ENCODE measurements at regions not wholly inside any gene's neighbourhood (a gene's known extent, or its start where the extent isn't known, plus 50 kb on each side); places are given as distances from the start of the nearest gene placed in this dataset.

DNA sequence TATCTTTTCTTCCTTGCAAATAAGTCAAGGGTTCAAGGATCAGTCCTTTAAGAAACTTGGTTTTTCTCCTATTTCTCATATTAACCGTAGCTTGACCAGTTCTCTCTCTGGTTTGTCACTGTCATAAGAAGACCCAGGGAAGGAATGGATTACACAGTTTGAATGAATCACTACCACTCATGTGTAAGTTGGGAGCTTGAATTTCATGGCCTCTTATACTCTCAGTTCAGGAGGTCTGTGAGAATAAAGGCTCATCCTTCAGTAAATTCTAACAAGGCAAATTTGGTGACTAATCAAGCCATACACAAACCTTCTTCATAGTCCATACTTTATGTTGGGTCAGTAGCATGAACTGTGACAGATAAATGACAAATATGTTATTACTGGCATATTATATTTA is 323.1 kb upstream of the ACTBL2 start:
- CTCF ChIA-PET = interaction anchor here (0.7 to 2.1 kb wide), 4 partner anchors 9 to 654 kb away, joined by 3 to 9 read pairs (median 4); partner anchors contain the start of gene PLK2
- Histone ChIP-seq H3K4me3 (ENCODE audit: low read depth, low read length) (no peak overlapping the region), H3K36me3 (ENCODE audit: control insufficient read depth, insufficient read depth, low read length) (no peaks in the 10 kb centered on the region), H3K27me3 (ENCODE audit: control insufficient read depth, insufficient read depth, low read length) (no peaks in the 10 kb centered on the region)
- POLR2A ChIA-PET = no interaction called here
- no peak for DNase-seq (ENCODE audit: low read depth)
- TF ChIP-seq, protein P1, sequence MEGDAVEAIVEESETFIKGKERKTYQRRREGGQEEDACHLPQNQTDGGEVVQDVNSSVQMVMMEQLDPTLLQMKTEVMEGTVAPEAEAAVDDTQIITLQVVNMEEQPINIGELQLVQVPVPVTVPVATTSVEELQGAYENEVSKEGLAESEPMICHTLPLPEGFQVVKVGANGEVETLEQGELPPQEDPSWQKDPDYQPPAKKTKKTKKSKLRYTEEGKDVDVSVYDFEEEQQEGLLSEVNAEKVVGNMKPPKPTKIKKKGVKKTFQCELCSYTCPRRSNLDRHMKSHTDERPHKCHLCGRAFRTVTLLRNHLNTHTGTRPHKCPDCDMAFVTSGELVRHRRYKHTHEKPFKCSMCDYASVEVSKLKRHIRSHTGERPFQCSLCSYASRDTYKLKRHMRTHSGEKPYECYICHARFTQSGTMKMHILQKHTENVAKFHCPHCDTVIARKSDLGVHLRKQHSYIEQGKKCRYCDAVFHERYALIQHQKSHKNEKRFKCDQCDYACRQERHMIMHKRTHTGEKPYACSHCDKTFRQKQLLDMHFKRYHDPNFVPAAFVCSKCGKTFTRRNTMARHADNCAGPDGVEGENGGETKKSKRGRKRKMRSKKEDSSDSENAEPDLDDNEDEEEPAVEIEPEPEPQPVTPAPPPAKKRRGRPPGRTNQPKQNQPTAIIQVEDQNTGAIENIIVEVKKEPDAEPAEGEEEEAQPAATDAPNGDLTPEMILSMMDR (IDR thresholded peaks at IDR 0.05; ENCODE audit: insufficient read depth, low read depth, low read length) = no peak

GRCh38 chr5:57805170-57805569 is 322.6 kb upstream of the ACTBL2 start:
- Histone ChIP-seq H3K27me3 (ENCODE audit: control insufficient read depth, insufficient read depth, low read length) (no peaks in the 10 kb centered on the region), H3K36me3 (ENCODE audit: control insufficient read depth, insufficient read depth, low read length) (no peaks in the 10 kb centered on the region), H3K4me3 (ENCODE audit: low read depth, low read length) (no peak overlapping the region)
- no peak for DNase-seq (ENCODE audit: low read depth)
- TF ChIP-seq, protein P1 (IDR thresholded peaks at IDR 0.05; ENCODE audit: insufficient read depth, low read depth, low read length) = no peak
- ChIA-PET CTCF (interaction anchor here (1.0 to 2.1 kb wide), 3 partner anchors 9 to 655 kb away, joined by 3 to 9 read pairs (median 4); partner anchors contain the start of gene PLK2), POLR2A (no interaction called here)

GRCh38 chr5:57804505-57804904 is 321.9 kb upstream of the ACTBL2 start:
- Histone ChIP-seq H3K4me3 (ENCODE audit: low read depth, low read length) (no peak overlapping the region), H3K36me3 (ENCODE audit: control insufficient read depth, insufficient read depth, low read length) (no peaks in the 10 kb centered on the region), H3K27me3 (ENCODE audit: control insufficient read depth, insufficient read depth, low read length) (no peaks in the 10 kb centered on the region)
- ChIA-PET POLR2A (interaction anchor here (1.5 kb wide), 1 partner anchor 12 kb away, joined by 4 read pairs; no protein-coding TSS in a partner anchor), CTCF (interaction anchor here (0.9 to 2.1 kb wide), 3 partner anchors 10 to 656 kb away, joined by 3 to 9 read pairs (median 4); partner anchors contain the start of gene PLK2)
- DNase-seq (ENCODE audit: low read depth) = no peak
- TF ChIP-seq, protein P1 (IDR thresholded peaks at IDR 0.05; ENCODE audit: insufficient read depth, low read depth, low read length) = no peak

GRCh38 chr5:57804007-57804444 is 321.4 kb upstream of the ACTBL2 start:
- Histone ChIP-seq H3K4me3 (ENCODE audit: low read depth, low read length) (no peak overlapping the region), H3K36me3 (ENCODE audit: control insufficient read depth, insufficient read depth, low read length) (no peaks in the 10 kb centered on the region), H3K27me3 (ENCODE audit: control insufficient read depth, insufficient read depth, low read length) (no peaks in the 10 kb centered on the region)
- POLR2A ChIA-PET = interaction anchor here (1.5 kb wide), 1 partner anchor 13 kb away, joined by 4 read pairs; no protein-coding TSS in a partner anchor
- CTCF ChIA-PET = interaction anchor here (0.9 to 2.1 kb wide), 2 partner anchors 10 to 25 kb away, joined by 3 to 9 read pairs; no protein-coding TSS in a partner anchor
- peak; percentile 93 for DNase-seq (ENCODE audit: low read depth)
- TF ChIP-seq, protein P1 (IDR thresholded peaks at IDR 0.05; ENCODE audit: insufficient read depth, low read depth, low read length) = no peak

GRCh38 chr5:57802131-57802530 is 319.5 kb upstream of the ACTBL2 start:
- TF ChIP-seq, protein P1 (IDR thresholded peaks at IDR 0.05; ENCODE audit: insufficient read depth, low read depth, low read length) = no peak
- ChIA-PET POLR2A (no interaction called here), CTCF (no interaction called here)
- no peak overlapping the region for H3K4me3 ChIP-seq (ENCODE audit: low read depth, low read length)
- H3K27me3 ChIP-seq (ENCODE audit: control insufficient read depth, insufficient read depth, low read length) = no peaks in the 10 kb centered on the region
- no peak for DNase-seq (ENCODE audit: low read depth)
- H3K36me3 ChIP-seq (ENCODE audit: control insufficient read depth, insufficient read depth, low read length) = no peaks in the 10 kb centered on the region

Data from BJ (cell line).